Right lobe of liver (tissue), 6 donors: ENCODE measurements at regions not wholly inside any gene's neighbourhood (a gene's known extent, or its start where the extent isn't known, plus 50 kb on each side); places are given as distances from the start of the nearest gene placed in this dataset.

Experiments used
- ATAC-seq, 4 donors: fragments of 200-7000 bp; cut with Tn5 transposase; one replicate each; pipeline ENCODE4 v1.9.1; 2020; ENCODE audit warnings: mild to moderate bottlenecking in 4 of 4, moderate library complexity in 4 of 4
- DNase-seq, 3 donors: peaks; one replicate each; pipeline ENCODE4 v3.0.0-alpha.2; 2020
- H3K27ac ChIP-seq, 3 donors: fragments of 200-600 bp; one replicate each; pipeline ENCODE4 v1.8.0; 2022
- H3K27me3 ChIP-seq, 2 donors: fragments of 200-600 bp; one replicate each; pipeline ENCODE4 v1.8.0; 2022
- H3K36me3 ChIP-seq, 4 donors: fragments of 200-600 bp; sonication (generic) in 1 of 4; one replicate each; pipeline versions ENCODE4 v1.5.1 to v1.8.0; 2017 to 2022; ENCODE audit warnings: control low read depth in 1 of 4
- H3K4me1 ChIP-seq, 4 donors: fragments of 200-600 bp; sonication (generic) in 1 of 4; one replicate each; pipeline versions ENCODE4 v1.5.1 to v1.8.0; 2017 to 2022; ENCODE audit warnings: control low read depth in 1 of 4
- H3K4me3 ChIP-seq, 3 donors: fragments of 200-600 bp; one replicate each; pipeline ENCODE4 v1.8.0; 2022
- H3K9me3 ChIP-seq, 4 donors: fragments of 200-600 bp; sonication (generic) in 1 of 4; one replicate each; pipeline versions ENCODE4 v1.5.1 to v1.8.0; 2017 to 2022; ENCODE audit warnings: control low read depth in 1 of 4
- POLR2A ChIP-seq: fragments of 450-650 bp; IDR thresholded peaks from one replicate; pipeline ENCODE4 v1.6.1; 2017; ENCODE audit warnings: antibody characterized with exemption, mild to moderate bottlenecking
- WGBS: methylation state at CpG from one replicate; pipeline ENCODE4 v1.1.6; 2018; ENCODE audit warnings: low coverage, low lambda C conversion rate; ENCODE audit not compliant: insufficient coverage; ENCODE audit errors: missing lambda C conversion rate; 5-methylcytosine and 5-hydroxymethylcytosine counted together
- intact Hi-C, 2 donors: fragments of 100-400 bp; cut with DNase I; formaldehyde crosslinking; loops; one replicate each; pipeline versions ENCODE4 v1.11.2 to v1.14.1; 2022
- TF ChIP-seq, protein P1 (sequence below), 4 donors: fragments of 200-600 bp in 3 of 4; fragments of 450-650 bp in 1 of 4; IDR thresholded peaks; one replicate each; pipeline versions ENCODE4 v1.5.1 to v1.8.0; 2016 to 2022; ENCODE audit warnings: antibody characterized with exemption in 4 of 4, mild to moderate bottlenecking in 2 of 4
- donor health status: DM: no; HTN: yes; CAD: no.
- donor health status: DM: no; HTN: no; CAD: no.
- donor health status: DM: no; HTN: no; CAD: no.
- donor health status: DM: no; HTN: yes; CAD: no.
- donor health status: DM: no; HTN: yes; CAD: no.

GRCh38 chr3:8011902-8012301 lies 489.7 kb upstream of the LMCD1 start:
- Histone ChIP-seq H3K4me3 (no peak overlapping the region), H3K4me1 (no peaks in the 10 kb centered on the region), H3K27me3 (no peaks in the 10 kb centered on the region), H3K9me3 (no peaks in the 10 kb centered on the region), H3K27ac (no peak overlapping the region), H3K36me3 (no peaks in the 10 kb centered on the region)
- intact Hi-C loops, result no loop called here
- ATAC-seq (no peak), DNase-seq (no peak)
- WGBS, result 73% methylated on average over 3 of the region's 3 CpGs
- no peak for TF ChIP-seq POLR2A
- TF ChIP-seq, protein P1, sequence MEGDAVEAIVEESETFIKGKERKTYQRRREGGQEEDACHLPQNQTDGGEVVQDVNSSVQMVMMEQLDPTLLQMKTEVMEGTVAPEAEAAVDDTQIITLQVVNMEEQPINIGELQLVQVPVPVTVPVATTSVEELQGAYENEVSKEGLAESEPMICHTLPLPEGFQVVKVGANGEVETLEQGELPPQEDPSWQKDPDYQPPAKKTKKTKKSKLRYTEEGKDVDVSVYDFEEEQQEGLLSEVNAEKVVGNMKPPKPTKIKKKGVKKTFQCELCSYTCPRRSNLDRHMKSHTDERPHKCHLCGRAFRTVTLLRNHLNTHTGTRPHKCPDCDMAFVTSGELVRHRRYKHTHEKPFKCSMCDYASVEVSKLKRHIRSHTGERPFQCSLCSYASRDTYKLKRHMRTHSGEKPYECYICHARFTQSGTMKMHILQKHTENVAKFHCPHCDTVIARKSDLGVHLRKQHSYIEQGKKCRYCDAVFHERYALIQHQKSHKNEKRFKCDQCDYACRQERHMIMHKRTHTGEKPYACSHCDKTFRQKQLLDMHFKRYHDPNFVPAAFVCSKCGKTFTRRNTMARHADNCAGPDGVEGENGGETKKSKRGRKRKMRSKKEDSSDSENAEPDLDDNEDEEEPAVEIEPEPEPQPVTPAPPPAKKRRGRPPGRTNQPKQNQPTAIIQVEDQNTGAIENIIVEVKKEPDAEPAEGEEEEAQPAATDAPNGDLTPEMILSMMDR (IDR thresholded peaks at IDR 0.05), result no peak

GRCh38 chr3:8020047-8020841 lies 481.4 kb upstream of the LMCD1 start:
- H3K36me3 ChIP-seq, result no peaks in the 10 kb centered on the region
- H3K4me3 ChIP-seq, result no peak overlapping the region
- TF ChIP-seq POLR2A, result no peak
- TF ChIP-seq, protein P1 (IDR thresholded peaks at IDR 0.05), result no peak
- H3K27ac ChIP-seq, result no peak overlapping the region
- intact Hi-C loops, result no loop called here
- no peaks in the 10 kb centered on the region for H3K4me1 ChIP-seq
- H3K9me3 ChIP-seq, result no peaks in the 10 kb centered on the region
- ATAC-seq, result no peak
- DNase-seq, result no peak
- WGBS, result 46% methylated on average over 7 of the region's 7 CpGs
- no peaks in the 10 kb centered on the region for H3K27me3 ChIP-seq

DNA sequence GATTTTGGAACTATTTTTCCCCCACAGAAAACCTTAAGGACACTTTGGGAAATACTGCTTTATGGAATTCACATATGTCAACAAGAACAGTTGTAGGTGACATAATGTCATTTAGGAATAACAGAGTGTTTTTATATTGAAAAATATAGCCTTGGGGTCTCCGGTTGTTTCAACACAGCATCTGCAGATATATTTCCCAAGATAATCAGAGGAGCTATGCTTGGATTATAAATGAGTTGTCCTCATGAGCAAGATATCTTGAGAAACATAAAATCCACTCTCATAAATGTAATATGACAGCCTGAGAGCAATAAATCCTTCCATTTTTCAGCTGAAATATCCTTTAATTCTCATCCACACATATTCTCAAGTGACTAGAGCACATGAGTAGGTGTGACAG lies 473.7 kb upstream of the LMCD1 start:
- WGBS, result 85% methylated on average over 1 of the region's 1 CpG
- Histone ChIP-seq H3K36me3 (no peaks in the 10 kb centered on the region), H3K4me1 (no peaks in the 10 kb centered on the region), H3K27me3 (no peaks in the 10 kb centered on the region), H3K9me3 (no peaks in the 10 kb centered on the region), H3K4me3 (no peak overlapping the region), H3K27ac (no peak overlapping the region)
- ATAC-seq (no peak), DNase-seq (no peak)
- intact Hi-C loops, result no loop called here
- TF ChIP-seq, protein P1 (IDR thresholded peaks at IDR 0.05), result no peak
- no peak for TF ChIP-seq POLR2A

DNA sequence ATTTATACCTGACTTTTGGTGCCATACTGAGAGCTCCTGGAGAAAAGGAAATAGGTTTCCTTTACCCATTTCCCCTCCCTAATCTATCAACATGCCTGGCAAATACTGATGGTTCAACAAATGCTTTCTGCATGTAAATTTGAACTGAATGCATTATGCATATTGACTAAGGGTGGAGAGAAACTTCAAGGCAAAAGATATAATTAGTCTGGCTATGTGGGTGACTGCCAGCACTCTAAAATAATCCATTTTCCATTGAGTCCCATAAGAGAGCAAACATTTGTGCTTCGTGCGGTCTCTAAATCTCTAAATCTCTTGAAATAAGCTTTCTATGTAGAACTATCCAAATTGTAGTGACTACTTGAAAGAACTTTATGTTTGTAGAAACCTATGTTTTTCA lies 451.3 kb upstream of the LMCD1 start:
- H3K9me3 ChIP-seq, result no peaks in the 10 kb centered on the region
- DNase-seq, result no peak
- H3K4me3 ChIP-seq, result no peak overlapping the region
- no peaks in the 10 kb centered on the region for H3K27me3 ChIP-seq
- no CpG with 5 or more reads among the region's 2 CpGs for WGBS
- H3K4me1 ChIP-seq, result no peaks in the 10 kb centered on the region
- no peak for TF ChIP-seq POLR2A
- TF ChIP-seq, protein P1 (IDR thresholded peaks at IDR 0.05), result no peak
- H3K27ac ChIP-seq, result no peak overlapping the region
- no peaks in the 10 kb centered on the region for H3K36me3 ChIP-seq
- ATAC-seq, result no peak
- intact Hi-C loops, result no loop called here
